IPS-15b (cell line): ENCODE measurements at regions not wholly inside any gene's neighbourhood (a gene's known extent, or its start where the extent isn't known, plus 50 kb on each side); places are given as distances from the start of the nearest gene placed in this dataset.
"Not testable (repeated sequence)": the region's sequence is repeated elsewhere in the genome, so short reads cannot be mapped to it uniquely, and the experiment has no call there.

ENCODE experiments used
- H3K27me3 ChIP-seq: one replicate; pipeline ENCODE4 v1.6.1; 2013; ENCODE audit warnings: low read length; ENCODE audit not compliant: control insufficient read depth, insufficient read depth
- H3K36me3 ChIP-seq: one replicate; pipeline ENCODE4 v1.6.1; 2013; ENCODE audit warnings: low read length; ENCODE audit not compliant: control insufficient read depth, insufficient read depth
- H3K4me1 ChIP-seq: one replicate; pipeline ENCODE4 v1.6.1; 2013; ENCODE audit warnings: mild to moderate bottlenecking, low read length; ENCODE audit not compliant: control insufficient read depth, insufficient read depth
- H3K4me3 ChIP-seq: one replicate; pipeline ENCODE4 v1.5.1; 2013; ENCODE audit warnings: low read depth, low read length
- H3K9ac ChIP-seq: one replicate; pipeline ENCODE4 v1.6.1; 2013; ENCODE audit warnings: low read depth, mild to moderate bottlenecking, low read length
- H3K9me3 ChIP-seq: one replicate; pipeline ENCODE4 v1.6.1; 2013; ENCODE audit warnings: mild to moderate bottlenecking, low read length; ENCODE audit not compliant: control insufficient read depth, insufficient read depth

GRCh38 chr1:95876276-95876675 is 642.3 kb downstream of the RWDD3 start:
- H3K9ac ChIP-seq: no peak overlapping the region
- H3K4me1 ChIP-seq: no peaks in the 10 kb centered on the region
- H3K4me3 ChIP-seq: no peak overlapping the region
- no peaks in the 10 kb centered on the region for H3K36me3 ChIP-seq
- peaks cover 4% of the 10 kb centered on the region for H3K9me3 ChIP-seq
- no peaks in the 10 kb centered on the region for H3K27me3 ChIP-seq

GRCh38 chr1:95879498-95880050 is 645.6 kb downstream of the RWDD3 start:
- no peak overlapping the region for H3K4me3 ChIP-seq
- no peaks in the 10 kb centered on the region for H3K4me1 ChIP-seq
- peaks cover 4% of the 10 kb centered on the region for H3K9me3 ChIP-seq
- no peaks in the 10 kb centered on the region for H3K36me3 ChIP-seq
- H3K27me3 ChIP-seq: no peaks in the 10 kb centered on the region
- H3K9ac ChIP-seq: no peak overlapping the region

GRCh38 chr1:95888941-95889390 is 655.0 kb downstream of the RWDD3 start:
- Histone ChIP-seq H3K36me3 (no peaks in the 10 kb centered on the region), H3K27me3 (no peaks in the 10 kb centered on the region), H3K9me3 (no peaks in the 10 kb centered on the region), H3K4me1 (peaks cover 3% of the 10 kb centered on the region), H3K9ac (no peak overlapping the region), H3K4me3 (no peak overlapping the region)

GRCh38 chr1:95889400-95889799 is 655.4 kb downstream of the RWDD3 start:
- Histone ChIP-seq H3K4me3 (no peak overlapping the region), H3K27me3 (no peaks in the 10 kb centered on the region), H3K9me3 (no peaks in the 10 kb centered on the region)

GRCh38 chr1:95893921-95894320 is 659.9 kb downstream of the RWDD3 start:
- Histone ChIP-seq H3K9me3 (no peaks in the 10 kb centered on the region), H3K4me3 (no peak overlapping the region), H3K36me3 (no peaks in the 10 kb centered on the region)

More at GRCh38 chr1:95889400-95889799, 655.4 kb downstream of the RWDD3 start:
- Histone ChIP-seq H3K36me3 (no peaks in the 10 kb centered on the region), H3K9ac (no peak overlapping the region), H3K4me1 (peaks cover 3% of the 10 kb centered on the region)

GRCh38 chr1:95903060-95903459 is 669.0 kb downstream of the RWDD3 start:
- no peaks in the 10 kb centered on the region for H3K4me1 ChIP-seq
- no peak overlapping the region for H3K9ac ChIP-seq
- H3K9me3 ChIP-seq: no peaks in the 10 kb centered on the region
- H3K36me3 ChIP-seq: no peaks in the 10 kb centered on the region
- no peaks in the 10 kb centered on the region for H3K27me3 ChIP-seq
- no peak overlapping the region for H3K4me3 ChIP-seq

More at GRCh38 chr1:95893921-95894320, 659.9 kb downstream of the RWDD3 start:
- no peaks in the 10 kb centered on the region for H3K27me3 ChIP-seq
- H3K4me1 ChIP-seq: peaks cover 3% of the 10 kb centered on the region
- no peak overlapping the region for H3K9ac ChIP-seq

- no peak overlapping the region for H3K4me3 ChIP-seq
- H3K9me3 ChIP-seq: peaks cover 3% of the 10 kb centered on the region
- H3K9ac ChIP-seq: no peak overlapping the region
- no peaks in the 10 kb centered on the region for H3K27me3 ChIP-seq
- H3K4me1 ChIP-seq: no peaks in the 10 kb centered on the region
- H3K36me3 ChIP-seq: no peaks in the 10 kb centered on the region
Observed at GRCh38 chr1:95905818-95906395, 671.9 kb downstream of the RWDD3 start.

- H3K27me3 ChIP-seq, H3K4me1 ChIP-seq, H3K4me3 ChIP-seq, H3K9me3 ChIP-seq, H3K9ac ChIP-seq, H3K36me3 ChIP-seq: not testable (repeated sequence)
Observed at GRCh38 chr1:95911739-95912138, 677.7 kb downstream of the RWDD3 start.

GRCh38 chr1:95916616-95917015 is 682.6 kb downstream of the RWDD3 start:
- Histone ChIP-seq H3K27me3 (no peaks in the 10 kb centered on the region), H3K9ac (no peak overlapping the region), H3K4me3 (no peak overlapping the region), H3K4me1 (no peaks in the 10 kb centered on the region), H3K36me3 (no peaks in the 10 kb centered on the region), H3K9me3 (peaks cover 2% of the 10 kb centered on the region)

- Histone ChIP-seq H3K4me1 (no peaks in the 10 kb centered on the region), H3K9me3 (no peaks in the 10 kb centered on the region), H3K27me3 (no peaks in the 10 kb centered on the region), H3K36me3 (no peaks in the 10 kb centered on the region), H3K9ac (no peak overlapping the region), H3K4me3 (no peak overlapping the region)
Observed at GRCh38 chr1:95924684-95925083, 690.7 kb downstream of the RWDD3 start.

GRCh38 chr1:95926331-95926730 is 692.3 kb downstream of the RWDD3 start:
- Histone ChIP-seq H3K27me3 (no peaks in the 10 kb centered on the region), H3K36me3 (no peaks in the 10 kb centered on the region), H3K9me3 (no peaks in the 10 kb centered on the region), H3K9ac (no peak overlapping the region), H3K4me3 (no peak overlapping the region), H3K4me1 (no peaks in the 10 kb centered on the region)

GRCh38 chr1:95927061-95927460 is 693.1 kb downstream of the RWDD3 start:
- no peak overlapping the region for H3K4me3 ChIP-seq
- no peak overlapping the region for H3K9ac ChIP-seq
- no peaks in the 10 kb centered on the region for H3K4me1 ChIP-seq

More at GRCh38 chr1:95927061-95927460, 693.1 kb downstream of the RWDD3 start:
- Histone ChIP-seq H3K36me3 (no peaks in the 10 kb centered on the region), H3K27me3 (no peaks in the 10 kb centered on the region), H3K9me3 (no peaks in the 10 kb centered on the region)
